Transverse colon (tissue), 4 donors: ENCODE measurements at regions not wholly inside any gene's neighbourhood (a gene's known extent, or its start where the extent isn't known, plus 50 kb on each side); places are given as distances from the start of the nearest gene placed in this dataset.

Experiments
- CTCF ChIP-seq, 5 experiments: fragments of 200-600 bp in 3 of 5; fragments of 450-650 bp in 2 of 5; sonication (generic) in 3 of 5; IDR thresholded peaks; 1 replicate in 2 of 5; 2 replicates in 3 of 5; pipeline ENCODE4 v1.5.1; 2016 to 2017; ENCODE audit warnings: antibody characterized with exemption in 5 of 5, inconsistent platforms in 3 of 5, mild to moderate bottlenecking in 2 of 5, moderate library complexity in 1 of 5
- EP300 ChIP-seq: sonication (generic); formaldehyde crosslinking; IDR thresholded peaks from one replicate; pipeline ENCODE4 v1.6.1; 2017; ENCODE audit warnings: antibody characterized with exemption, low read depth
- POLR2A ChIP-seq: fragments of 450-650 bp; IDR thresholded peaks from one replicate; pipeline ENCODE4 v1.6.1; 2016; ENCODE audit warnings: antibody characterized with exemption, mild to moderate bottlenecking, moderate library complexity
- POLR2AphosphoS5 ChIP-seq, 3 donors: sonication (generic); formaldehyde crosslinking; IDR thresholded peaks; one replicate each; pipeline ENCODE4 v1.6.1; 2016; ENCODE audit warnings: antibody characterized with exemption in 3 of 3

GRCh38 chr2:14936426-14936825 lies 303.9 kb downstream of the LRATD1 start:
- TF ChIP-seq POLR2A (no peak), EP300 (no peak), POLR2AphosphoS5 (IDR thresholded peaks at IDR 0.05) (no peak), CTCF (IDR thresholded peaks at IDR 0.05) (no peak)
